SK-N-SH (cell line): ENCODE measurements at regions not wholly inside any gene's neighbourhood (a gene's known extent, or its start where the extent isn't known, plus 50 kb on each side); places are given as distances from the start of the nearest gene placed in this dataset.

Experiments
- CTCF ChIP-seq: fragments of 200-600 bp; sonication (generic); IDR thresholded peaks from 2 replicates; pipeline ENCODE4 v1.6.1; 2017; ENCODE audit warnings: antibody characterized with exemption, mild to moderate bottlenecking, moderate library complexity
- FOSL2 ChIP-seq: IDR thresholded peaks from 2 replicates; pipeline ENCODE4 v1.4.0; 2012; ENCODE audit warnings: low read depth, mild to moderate bottlenecking, moderate library complexity, borderline replicate concordance
- FOXM1 ChIP-seq: IDR thresholded peaks from 2 replicates; pipeline ENCODE4 v1.4.0; 2012; ENCODE audit warnings: low read depth, mild to moderate bottlenecking
- GABPA ChIP-seq: IDR thresholded peaks from 2 replicates; pipeline ENCODE4 v1.4.0; 2012; ENCODE audit warnings: low read depth, mild to moderate bottlenecking
- GATA2 ChIP-seq: sonication (generic); formaldehyde crosslinking; IDR thresholded peaks from 2 replicates; pipeline ENCODE4 v1.5.0; 2020; ENCODE audit warnings: mild to moderate bottlenecking, missing genetic modification reagents
- JUND ChIP-seq: IDR thresholded peaks from 2 replicates; pipeline ENCODE4 v1.4.0; 2012
- MAX ChIP-seq: IDR thresholded peaks from 2 replicates; pipeline ENCODE4 v1.4.0; 2012; ENCODE audit warnings: low read depth
- MEF2A ChIP-seq: IDR thresholded peaks from 2 replicates; pipeline ENCODE4 v1.4.0; 2012; ENCODE audit warnings: low read depth, borderline replicate concordance
- RFX5 ChIP-seq: IDR thresholded peaks from 2 replicates; pipeline ENCODE4 v1.6.1; 2012; ENCODE audit warnings: mild to moderate bottlenecking, improper control_type of control experiment, low read length
- YY1 ChIP-seq: IDR thresholded peaks from 2 replicates; pipeline ENCODE4 v1.4.0; 2012; ENCODE audit warnings: low read depth, mild to moderate bottlenecking
- TF ChIP-seq, protein P1 (sequence below): fragments of 150-350 bp; IDR thresholded peaks from 2 replicates; pipeline ENCODE4 v1.6.1; 2017; ENCODE audit warnings: antibody characterized with exemption, low read length, low read depth, borderline replicate concordance

GRCh38 chr2:234403074-234403473 is 93.8 kb downstream of the ARL4C start:
- TF ChIP-seq YY1 (no peak), JUND (no peak), FOSL2 (no peak), CTCF (no peak), GATA2 (CRISPR knock-in tag) (no peak), MEF2A (no peak), GABPA (no peak), MAX (no peak), FOXM1 (no peak), RFX5 (no peak)
- TF ChIP-seq, protein P1, sequence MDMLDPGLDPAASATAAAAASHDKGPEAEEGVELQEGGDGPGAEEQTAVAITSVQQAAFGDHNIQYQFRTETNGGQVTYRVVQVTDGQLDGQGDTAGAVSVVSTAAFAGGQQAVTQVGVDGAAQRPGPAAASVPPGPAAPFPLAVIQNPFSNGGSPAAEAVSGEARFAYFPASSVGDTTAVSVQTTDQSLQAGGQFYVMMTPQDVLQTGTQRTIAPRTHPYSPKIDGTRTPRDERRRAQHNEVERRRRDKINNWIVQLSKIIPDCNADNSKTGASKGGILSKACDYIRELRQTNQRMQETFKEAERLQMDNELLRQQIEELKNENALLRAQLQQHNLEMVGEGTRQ = no peak
